Sigmoid colon (tissue), 6 donors: ENCODE measurements at regions not wholly inside any gene's neighbourhood (a gene's known extent, or its start where the extent isn't known, plus 50 kb on each side); places are given as distances from the start of the nearest gene placed in this dataset.
"Not testable (repeated sequence)": the region's sequence is repeated elsewhere in the genome, so short reads cannot be mapped to it uniquely, and the experiment has no call there.

Experiments
- DNase-seq: peaks from one replicate; pipeline ENCODE4 v3.0.0-alpha.2; 2019
- H3K27ac ChIP-seq, 4 donors: fragments of 200-600 bp; sonication (generic); one replicate each; pipeline ENCODE4 v1.5.1; 2016 to 2019; ENCODE audit warnings: mild to moderate bottlenecking in 1 of 4
- H3K27me3 ChIP-seq, 3 donors: fragments of 200-600 bp; sonication (generic); one replicate each; pipeline ENCODE4 v1.5.1; 2019; ENCODE audit warnings: mild to moderate bottlenecking in 1 of 3
- H3K36me3 ChIP-seq, 4 donors: fragments of 200-600 bp; sonication (generic); one replicate each; pipeline ENCODE4 v1.5.1; 2016 to 2019
- H3K4me1 ChIP-seq, 4 donors: fragments of 200-600 bp; sonication (generic); one replicate each; pipeline ENCODE4 v1.5.1; 2017 to 2019
- H3K4me3 ChIP-seq, 4 donors: fragments of 200-600 bp; sonication (generic); one replicate each; pipeline ENCODE4 v1.5.1; 2017 to 2019; ENCODE audit warnings: mild to moderate bottlenecking in 2 of 4, moderate library complexity in 1 of 4
- H3K9me3 ChIP-seq, 4 donors: fragments of 200-600 bp in 3 of 4; sonication (generic) in 3 of 4; one replicate each; pipeline versions ENCODE4 v1.5.1 to v1.6.1; 2013 to 2019
- EP300 ChIP-seq, 4 donors: sonication (generic); formaldehyde crosslinking; IDR thresholded peaks; one replicate each; pipeline ENCODE4 v1.6.1; 2017; ENCODE audit warnings: antibody characterized with exemption in 4 of 4
- POLR2A ChIP-seq, 2 donors: fragments of 450-650 bp; IDR thresholded peaks; one replicate each; pipeline ENCODE4 v1.6.1; 2016; ENCODE audit warnings: antibody characterized with exemption in 2 of 2, mild to moderate bottlenecking in 2 of 2, moderate library complexity in 2 of 2
- POLR2AphosphoS5 ChIP-seq, 4 donors: sonication (generic); formaldehyde crosslinking; IDR thresholded peaks; one replicate each; pipeline ENCODE4 v1.6.1; 2017; ENCODE audit warnings: antibody characterized with exemption in 4 of 4
- WGBS, 2 donors: extraction: QIAGEN DNeasy Blood & Tissue Kit; methylation state at CpG; one replicate each; pipeline ENCODE4 v1.1.7; 2013; 5-methylcytosine and 5-hydroxymethylcytosine counted together
- intact Hi-C: fragments of 100-400 bp; cut with DNase I; formaldehyde crosslinking; loops from one replicate; pipeline ENCODE4 v1.15.1; 2023
- TF ChIP-seq, protein P1 (sequence below), 4 experiments: fragments of 450-650 bp in 3 of 4; fragments of 200-600 bp in 1 of 4; IDR thresholded peaks; one replicate each; pipeline ENCODE4 v1.5.1; 2016 to 2019; ENCODE audit warnings: antibody characterized with exemption in 4 of 4, mild to moderate bottlenecking in 3 of 4, moderate library complexity in 2 of 4
- donor health status: healthy with polysubstance abuse.
- donor health status: healthy.

DNA sequence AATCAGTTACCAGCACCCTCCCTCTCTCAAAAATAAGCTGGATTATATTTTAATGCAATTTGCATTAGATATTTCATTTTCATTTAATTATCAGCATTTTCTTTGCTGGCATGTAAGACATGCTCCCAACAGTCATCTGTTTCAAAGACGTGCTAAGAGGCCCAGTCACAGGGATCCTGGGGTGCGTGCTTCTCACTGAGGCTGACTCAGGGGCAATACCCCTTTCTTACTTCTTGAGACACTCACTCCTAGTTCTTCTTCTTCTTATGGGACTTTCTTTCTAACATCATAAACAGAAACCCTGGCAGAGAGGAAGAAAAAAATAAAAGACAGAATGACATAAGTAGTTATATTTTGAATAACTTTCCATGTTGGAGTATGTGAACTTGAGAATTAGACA lies 372.1 kb upstream of the MEX3C start:
- no peak overlapping the region for H3K27ac ChIP-seq
- intact Hi-C loops: no loop called here

DNA sequence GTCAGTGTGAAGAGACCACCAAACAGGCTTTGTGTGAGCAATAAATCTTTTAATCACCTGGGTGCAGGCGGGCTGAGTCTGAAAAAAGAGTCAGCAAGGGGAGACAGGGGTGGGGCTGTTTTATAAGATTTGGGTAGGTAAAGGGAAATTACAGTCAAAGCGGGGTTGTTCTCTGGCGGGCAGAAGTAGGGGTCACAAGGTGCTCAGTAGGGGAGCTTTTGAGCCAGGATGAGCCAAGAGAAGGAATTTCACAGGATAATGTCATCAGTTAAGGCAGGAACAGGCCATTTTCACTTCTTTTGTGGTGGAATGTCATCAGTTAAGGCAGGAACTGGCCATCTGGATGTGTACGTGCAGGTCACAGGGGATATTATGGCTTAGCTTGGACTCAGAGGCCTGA lies 372.6 kb upstream of the MEX3C start:
- H3K27ac ChIP-seq, H3K36me3 ChIP-seq, H3K9me3 ChIP-seq, H3K27me3 ChIP-seq, intact Hi-C loops, H3K4me3 ChIP-seq, DNase-seq, H3K4me1 ChIP-seq: not testable (repeated sequence)
- 53 to 72% methylated on average over 4 of the region's 4 CpGs for WGBS, 2 donors

More for the DNA sequence above, 372.1 kb upstream of the MEX3C start:
- 67 to 73% methylated on average over 2 of the region's 2 CpGs for WGBS, 2 donors
- no peak for DNase-seq
- H3K9me3 ChIP-seq: no peaks in the 10 kb centered on the region
- H3K36me3 ChIP-seq: no peaks in the 10 kb centered on the region
- no peak overlapping the region for H3K4me3 ChIP-seq
- TF ChIP-seq, protein P1, sequence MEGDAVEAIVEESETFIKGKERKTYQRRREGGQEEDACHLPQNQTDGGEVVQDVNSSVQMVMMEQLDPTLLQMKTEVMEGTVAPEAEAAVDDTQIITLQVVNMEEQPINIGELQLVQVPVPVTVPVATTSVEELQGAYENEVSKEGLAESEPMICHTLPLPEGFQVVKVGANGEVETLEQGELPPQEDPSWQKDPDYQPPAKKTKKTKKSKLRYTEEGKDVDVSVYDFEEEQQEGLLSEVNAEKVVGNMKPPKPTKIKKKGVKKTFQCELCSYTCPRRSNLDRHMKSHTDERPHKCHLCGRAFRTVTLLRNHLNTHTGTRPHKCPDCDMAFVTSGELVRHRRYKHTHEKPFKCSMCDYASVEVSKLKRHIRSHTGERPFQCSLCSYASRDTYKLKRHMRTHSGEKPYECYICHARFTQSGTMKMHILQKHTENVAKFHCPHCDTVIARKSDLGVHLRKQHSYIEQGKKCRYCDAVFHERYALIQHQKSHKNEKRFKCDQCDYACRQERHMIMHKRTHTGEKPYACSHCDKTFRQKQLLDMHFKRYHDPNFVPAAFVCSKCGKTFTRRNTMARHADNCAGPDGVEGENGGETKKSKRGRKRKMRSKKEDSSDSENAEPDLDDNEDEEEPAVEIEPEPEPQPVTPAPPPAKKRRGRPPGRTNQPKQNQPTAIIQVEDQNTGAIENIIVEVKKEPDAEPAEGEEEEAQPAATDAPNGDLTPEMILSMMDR (IDR thresholded peaks at IDR 0.05): no peak
- TF ChIP-seq POLR2A (IDR thresholded peaks at IDR 0.05) (no peak), POLR2AphosphoS5 (IDR thresholded peaks at IDR 0.05) (no peak), EP300 (IDR thresholded peaks at IDR 0.05) (no peak)
- no peaks in the 10 kb centered on the region for H3K4me1 ChIP-seq
- no peaks in the 10 kb centered on the region for H3K27me3 ChIP-seq

DNA sequence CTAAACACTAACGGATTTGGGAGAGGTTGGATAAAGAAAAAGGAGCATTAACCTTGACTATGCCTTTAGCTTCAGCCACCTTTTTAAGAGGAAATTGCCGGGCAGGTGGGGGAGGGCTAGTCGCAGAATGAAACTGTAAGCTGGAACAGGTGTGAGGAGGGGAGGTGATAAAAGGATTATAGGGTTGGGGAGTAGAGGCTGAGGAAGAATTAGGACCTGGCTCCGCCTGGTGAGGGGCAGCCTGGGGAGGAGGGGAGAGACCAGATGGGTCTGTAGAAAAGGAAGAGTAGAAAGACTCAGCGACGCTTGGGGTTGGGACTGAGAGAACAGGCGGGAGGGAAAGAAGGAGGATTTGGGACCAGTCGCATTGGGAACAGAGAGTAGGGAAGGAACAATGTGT lies 376.4 kb upstream of the MEX3C start:
- H3K27me3 ChIP-seq, H3K4me1 ChIP-seq, H3K27ac ChIP-seq, DNase-seq, H3K9me3 ChIP-seq, intact Hi-C loops, H3K4me3 ChIP-seq, H3K36me3 ChIP-seq: not testable (repeated sequence)
- WGBS, 2 donors: 66 to 75% methylated on average over 7 of the region's 8 CpGs

DNA sequence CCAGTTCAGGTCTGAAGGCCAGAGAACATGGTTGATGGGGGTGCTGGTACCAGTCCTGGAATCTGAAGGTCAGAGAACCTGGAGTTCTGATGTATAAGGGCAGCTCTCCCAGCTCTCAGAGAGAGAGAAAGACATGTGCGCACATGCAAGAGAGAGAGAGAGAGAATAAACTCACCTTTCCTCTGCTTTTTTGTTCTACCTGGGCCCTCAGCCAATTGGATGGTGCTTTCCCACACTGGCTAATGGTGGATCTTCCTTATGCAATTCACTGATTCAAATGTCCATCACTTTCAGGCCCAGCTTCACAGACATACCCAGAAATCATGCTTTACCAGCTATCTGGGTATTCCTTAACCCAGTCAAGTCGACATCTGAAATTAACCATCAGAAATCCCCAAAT lies 377.7 kb upstream of the MEX3C start:
- TF ChIP-seq EP300 (IDR thresholded peaks at IDR 0.05) (no peak), POLR2A (IDR thresholded peaks at IDR 0.05) (no peak), POLR2AphosphoS5 (IDR thresholded peaks at IDR 0.05) (no peak)
- TF ChIP-seq, protein P1 (IDR thresholded peaks at IDR 0.05): no peak
- H3K27ac ChIP-seq: no peak overlapping the region
- H3K9me3 ChIP-seq: no peaks in the 10 kb centered on the region
- no peaks in the 10 kb centered on the region for H3K36me3 ChIP-seq
- no peaks in the 10 kb centered on the region for H3K27me3 ChIP-seq
- H3K4me3 ChIP-seq: no peak overlapping the region
- 80 to 85% methylated on average over 2 of the region's 2 CpGs for WGBS, 2 donors
- no peak for DNase-seq
- H3K4me1 ChIP-seq: no peaks in the 10 kb centered on the region
- intact Hi-C loops: no loop called here

DNA sequence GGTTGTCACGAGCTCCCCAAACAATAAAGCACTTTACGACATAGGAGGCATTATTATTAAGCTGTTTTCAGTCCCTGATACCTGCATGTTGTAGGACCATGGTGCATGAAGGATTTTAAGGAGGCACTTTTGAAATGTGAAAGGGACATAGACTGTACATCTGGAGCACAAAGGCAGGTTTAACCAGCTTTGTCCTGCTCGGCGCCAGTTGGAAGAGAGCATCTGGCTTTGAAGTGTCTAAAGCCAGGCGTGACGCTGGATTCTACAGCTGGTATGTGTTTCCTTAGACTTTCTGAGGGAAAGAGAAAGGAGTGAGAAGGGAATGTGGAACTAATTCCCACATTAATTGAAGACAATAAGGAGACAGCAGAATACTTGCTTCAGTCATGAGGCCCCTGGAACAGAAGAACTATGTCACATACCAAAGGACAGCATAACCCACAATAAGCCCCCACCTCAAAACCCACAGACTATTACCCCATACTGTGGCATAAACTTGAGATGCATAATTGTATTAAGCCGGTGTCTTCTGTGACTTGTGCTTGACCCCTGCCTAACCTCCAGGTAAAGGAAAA lies 381.0 kb upstream of the MEX3C start:
- no peak overlapping the region for H3K4me3 ChIP-seq
- no peak overlapping the region for H3K27ac ChIP-seq
- no peaks in the 10 kb centered on the region for H3K9me3 ChIP-seq
- H3K36me3 ChIP-seq: no peaks in the 10 kb centered on the region
- no peak for DNase-seq
- no peaks in the 10 kb centered on the region for H3K4me1 ChIP-seq
- WGBS, 2 donors: 78 to 86% methylated on average over 7 of the region's 7 CpGs
- TF ChIP-seq EP300 (IDR thresholded peaks at IDR 0.05) (no peak), POLR2AphosphoS5 (IDR thresholded peaks at IDR 0.05) (no peak), POLR2A (IDR thresholded peaks at IDR 0.05) (no peak)
- TF ChIP-seq, protein P1 (IDR thresholded peaks at IDR 0.05): no peak
- intact Hi-C loops: no loop called here
- H3K27me3 ChIP-seq: no peaks in the 10 kb centered on the region

DNA sequence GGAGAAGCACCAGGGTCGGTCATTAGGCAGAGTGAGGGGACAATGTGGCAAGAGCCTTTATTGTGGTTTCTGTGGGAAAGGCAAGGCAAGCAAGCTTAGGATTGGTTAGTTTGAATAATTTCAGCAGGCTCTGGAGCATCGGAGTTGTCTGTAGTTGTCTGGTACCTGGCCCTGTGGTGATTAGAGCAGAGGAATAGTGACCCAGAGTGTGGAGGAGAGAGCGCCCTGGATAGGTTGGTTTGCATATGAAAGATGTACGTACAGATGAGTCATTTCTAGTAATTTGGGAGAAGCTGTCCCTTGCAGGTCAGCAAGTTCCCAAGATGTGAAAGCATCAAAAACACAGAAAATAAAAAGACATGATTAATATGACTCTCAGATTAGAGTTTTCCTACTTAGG lies 383.1 kb upstream of the MEX3C start:
- no peak overlapping the region for H3K4me3 ChIP-seq
- TF ChIP-seq POLR2A (IDR thresholded peaks at IDR 0.05): no peak
- TF ChIP-seq, protein P1 (IDR thresholded peaks at IDR 0.05): no peak
- no peak for TF ChIP-seq POLR2AphosphoS5 (IDR thresholded peaks at IDR 0.05)
- TF ChIP-seq EP300 (IDR thresholded peaks at IDR 0.05): no peak
- H3K27me3 ChIP-seq: no peaks in the 10 kb centered on the region
- no peaks in the 10 kb centered on the region for H3K36me3 ChIP-seq
- no peak overlapping the region for H3K27ac ChIP-seq
- H3K4me1 ChIP-seq: no peaks in the 10 kb centered on the region
- no peaks in the 10 kb centered on the region for H3K9me3 ChIP-seq
- DNase-seq: no peak
- WGBS, 2 donors: 79 to 81% methylated on average over 4 of the region's 4 CpGs
- intact Hi-C loops: no loop called here
